HAP-1 (cell line): ENCODE measurements at regions not wholly inside any gene's neighbourhood (a gene's known extent, or its start where the extent isn't known, plus 50 kb on each side); places are given as distances from the start of the nearest gene placed in this dataset.
A peak's percentile ranks its signal among the peaks of the same experiment; 100 is the strongest.

Source experiments
- DNase-seq, 2 experiments: peaks; one replicate each; pipeline ENCODE4 v3.0.0-alpha.2; 2016 to 2020; ENCODE audit warnings: low spot score in 2 of 2
- H3K27me3 ChIP-seq: fragments of 250-450 bp; sonication (Bioruptor Pico); 2 replicates; pipeline ENCODE4 v1.5.1; 2020; ENCODE audit warnings: low read depth, mild to moderate bottlenecking, moderate library complexity
- H3K36me3 ChIP-seq: fragments of 250-450 bp; sonication (Bioruptor Pico); replicated peaks from 2 replicates; pipeline ENCODE4 v1.5.1; 2020; ENCODE audit warnings: mild to moderate bottlenecking
- H3K4me1 ChIP-seq: fragments of 250-450 bp; sonication (Bioruptor Pico); 2 replicates; pipeline ENCODE4 v1.5.1; 2020; ENCODE audit warnings: mild to moderate bottlenecking
- H3K4me3 ChIP-seq: fragments of 250-450 bp; sonication (Bioruptor Pico); 2 replicates; pipeline ENCODE4 v1.5.1; 2020; ENCODE audit warnings: mild to moderate bottlenecking, moderate library complexity
- H3K9me3 ChIP-seq: fragments of 250-450 bp; sonication (Bioruptor Pico); 2 replicates; pipeline ENCODE4 v1.5.1; 2020; ENCODE audit warnings: mild to moderate bottlenecking, moderate library complexity
- in situ Hi-C: fragments of 300-500 bp; cut with MboI; formaldehyde crosslinking; loops from 3 replicates; pipeline ENCODE4 v1.14.3; 2020; ENCODE audit warnings: low sequenced_read_pairs, inconsistent platforms, mixed read lengths

- no peaks in the 10 kb centered on the region; the same call in 1 of the 2 replicates for H3K4me1 ChIP-seq
- H3K27me3 ChIP-seq: no peaks in the 10 kb centered on the region
- no peaks in the 10 kb centered on the region for H3K36me3 ChIP-seq
- DNase-seq: no peak
- no peak overlapping the region for H3K4me3 ChIP-seq
- no peaks in the 10 kb centered on the region for H3K9me3 ChIP-seq
- in situ Hi-C loops: loop anchor here (10.0 kb wide), 2 partner anchors 202 to 338 kb away; partner anchors contain the start of gene LHFPL6
Observed at GRCh38 chr13:39266426-39266825, 228.2 kb downstream of the NHLRC3 start.

GRCh38 chr13:39268398-39268797 is 230.1 kb downstream of the NHLRC3 start:
- H3K4me3 ChIP-seq: no peak overlapping the region
- H3K36me3 ChIP-seq: no peaks in the 10 kb centered on the region
- DNase-seq: no peak
- in situ Hi-C loops: loop anchor here (10.0 kb wide), 2 partner anchors 204 to 336 kb away; partner anchors contain the start of gene LHFPL6
- H3K4me1 ChIP-seq: no peaks in the 10 kb centered on the region; the same call in 1 of the 2 replicates
- no peaks in the 10 kb centered on the region for H3K9me3 ChIP-seq
- H3K27me3 ChIP-seq: no peaks in the 10 kb centered on the region

- in situ Hi-C loops: loop anchor here (10.0 kb wide), 2 partner anchors 204 to 336 kb away; partner anchors contain the start of gene LHFPL6
- Histone ChIP-seq H3K27me3 (no peaks in the 10 kb centered on the region), H3K4me1 (peaks cover 2% of the 10 kb centered on the region), H3K36me3 (no peaks in the 10 kb centered on the region), H3K4me3 (no peak overlapping the region), H3K9me3 (no peaks in the 10 kb centered on the region)
- DNase-seq: no peak
Observed at GRCh38 chr13:39269004-39269403, 230.7 kb downstream of the NHLRC3 start.

- Histone ChIP-seq H3K27me3 (no peaks in the 10 kb centered on the region), H3K4me3 (no peak overlapping the region), H3K36me3 (no peaks in the 10 kb centered on the region), H3K4me1 (peaks cover 6% of the 10 kb centered on the region), H3K9me3 (no peaks in the 10 kb centered on the region)
- in situ Hi-C loops: loop anchor here (10.0 kb wide), 2 partner anchors 205 to 335 kb away; partner anchors contain the start of gene LHFPL6
- DNase-seq: no peak
Observed at GRCh38 chr13:39269411-39269810, 231.2 kb downstream of the NHLRC3 start.

DNA sequence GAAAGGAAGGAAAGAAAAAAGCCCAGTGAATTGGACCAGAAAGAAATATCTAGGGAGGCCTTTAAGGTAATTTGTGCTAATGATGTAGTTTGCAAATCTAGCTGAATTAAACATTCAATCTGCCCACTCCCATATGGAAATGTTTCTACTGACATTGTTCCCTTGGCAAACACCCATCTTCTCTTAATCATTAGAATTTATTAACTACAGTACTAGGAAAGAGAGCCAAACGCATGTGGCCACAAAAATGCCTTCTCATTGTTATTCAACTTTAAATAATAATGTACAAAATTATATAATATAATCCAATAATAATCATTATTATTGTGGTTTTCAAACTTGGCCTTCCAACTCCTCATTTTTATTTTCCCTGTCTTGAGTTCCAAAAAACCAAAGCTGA is 234.7 kb downstream of the NHLRC3 start:
- in situ Hi-C loops: no loop called here
- no peaks in the 10 kb centered on the region for H3K27me3 ChIP-seq
- H3K36me3 ChIP-seq: no peaks in the 10 kb centered on the region
- H3K4me3 ChIP-seq: no peak overlapping the region
- DNase-seq: no peak
- no peaks in the 10 kb centered on the region for H3K9me3 ChIP-seq
- H3K4me1 ChIP-seq: peaks cover 9% of the 10 kb centered on the region

DNA sequence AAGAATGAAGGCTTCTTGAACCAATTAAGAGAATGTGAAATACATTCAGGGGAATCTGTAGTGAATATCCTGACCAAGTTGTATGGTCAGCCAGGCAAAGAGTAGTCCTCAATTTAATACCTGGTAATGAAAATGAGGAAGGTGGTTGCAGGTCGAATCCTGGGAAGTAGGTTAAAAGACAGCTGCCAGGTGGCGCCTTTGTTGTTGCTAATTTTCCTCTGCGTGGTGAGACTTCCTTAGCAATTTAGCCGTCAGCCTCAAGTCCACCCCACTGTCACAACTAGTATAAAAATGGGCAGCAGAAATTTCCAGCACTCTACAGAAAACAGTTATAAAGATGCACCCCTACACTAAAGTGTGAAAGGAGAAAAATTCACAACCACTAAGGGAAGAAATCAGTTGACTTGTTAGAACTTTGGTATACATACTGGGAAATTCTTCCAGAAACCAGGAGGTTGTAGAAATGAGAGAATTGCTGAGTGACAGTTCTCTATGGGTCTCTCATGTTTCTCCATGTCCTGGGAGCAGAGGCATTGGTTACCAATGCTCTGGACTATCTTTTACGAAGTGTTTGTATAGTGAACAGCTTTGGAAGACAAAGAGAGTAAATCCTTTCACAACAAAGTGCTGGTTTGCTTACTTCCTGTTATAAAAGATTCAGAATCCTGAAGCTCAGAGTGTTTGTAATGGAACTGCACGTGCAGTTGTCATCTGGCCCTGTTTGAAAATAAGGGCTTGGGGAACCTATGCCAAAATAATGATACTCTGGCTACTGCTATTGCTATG is 235.9 kb downstream of the NHLRC3 start:
- H3K36me3 ChIP-seq: no peaks in the 10 kb centered on the region
- in situ Hi-C loops: no loop called here
- no peak overlapping the region for H3K4me3 ChIP-seq
- DNase-seq: peak; percentile 24 to 42
- no peaks in the 10 kb centered on the region for H3K9me3 ChIP-seq
- H3K4me1 ChIP-seq: peaks cover 9% of the 10 kb centered on the region
- H3K27me3 ChIP-seq: no peaks in the 10 kb centered on the region

DNA sequence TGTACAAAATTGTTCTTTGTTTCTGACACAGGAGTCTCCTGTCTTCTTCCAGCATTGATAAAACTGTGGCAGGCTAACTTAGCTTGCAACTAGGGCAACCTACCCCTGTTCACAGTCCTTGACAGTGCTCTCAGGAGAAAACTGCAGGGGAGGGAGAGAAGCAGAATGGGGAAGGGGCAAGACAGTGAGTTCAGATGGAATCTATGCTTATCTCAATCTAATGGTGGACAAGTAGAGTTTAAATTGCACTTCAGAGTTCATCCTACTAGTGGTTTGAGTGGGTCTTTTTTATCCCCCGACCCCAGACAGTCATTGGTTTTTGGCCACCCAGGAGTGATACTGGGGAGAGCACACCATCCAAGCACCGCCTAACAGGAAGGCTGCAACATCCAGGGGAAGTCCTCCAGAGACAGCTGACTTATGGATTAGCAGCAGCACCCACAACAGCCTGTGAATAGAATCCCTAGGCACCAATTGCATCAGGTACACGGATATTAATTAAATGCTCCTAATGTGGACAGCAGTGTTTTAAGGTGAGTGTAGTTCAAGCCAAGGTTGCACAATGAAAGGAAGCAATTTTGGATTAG is 236.6 kb downstream of the NHLRC3 start:
- in situ Hi-C loops: no loop called here
- Histone ChIP-seq H3K36me3 (no peaks in the 10 kb centered on the region), H3K4me1 (peaks cover 9% of the 10 kb centered on the region), H3K9me3 (no peaks in the 10 kb centered on the region), H3K27me3 (no peaks in the 10 kb centered on the region), H3K4me3 (no peak overlapping the region)
- DNase-seq: no peak

GRCh38 chr13:39279077-39279476 is 240.8 kb downstream of the NHLRC3 start:
- Histone ChIP-seq H3K9me3 (no peaks in the 10 kb centered on the region), H3K36me3 (no peaks in the 10 kb centered on the region), H3K4me3 (no peak overlapping the region), H3K27me3 (no peaks in the 10 kb centered on the region), H3K4me1 (peaks cover 14% of the 10 kb centered on the region)
- DNase-seq: no peak
- in situ Hi-C loops: no loop called here

- H3K9me3 ChIP-seq: no peaks in the 10 kb centered on the region
- H3K36me3 ChIP-seq: no peaks in the 10 kb centered on the region
- peaks cover 7% of the 10 kb centered on the region for H3K4me1 ChIP-seq
- H3K4me3 ChIP-seq: no peak overlapping the region
- no peaks in the 10 kb centered on the region for H3K27me3 ChIP-seq
- in situ Hi-C loops: no loop called here
- peak in 1 of 2 experiments; percentile 29 for DNase-seq
Observed at GRCh38 chr13:39281539-39282150, 243.4 kb downstream of the NHLRC3 start.

DNA sequence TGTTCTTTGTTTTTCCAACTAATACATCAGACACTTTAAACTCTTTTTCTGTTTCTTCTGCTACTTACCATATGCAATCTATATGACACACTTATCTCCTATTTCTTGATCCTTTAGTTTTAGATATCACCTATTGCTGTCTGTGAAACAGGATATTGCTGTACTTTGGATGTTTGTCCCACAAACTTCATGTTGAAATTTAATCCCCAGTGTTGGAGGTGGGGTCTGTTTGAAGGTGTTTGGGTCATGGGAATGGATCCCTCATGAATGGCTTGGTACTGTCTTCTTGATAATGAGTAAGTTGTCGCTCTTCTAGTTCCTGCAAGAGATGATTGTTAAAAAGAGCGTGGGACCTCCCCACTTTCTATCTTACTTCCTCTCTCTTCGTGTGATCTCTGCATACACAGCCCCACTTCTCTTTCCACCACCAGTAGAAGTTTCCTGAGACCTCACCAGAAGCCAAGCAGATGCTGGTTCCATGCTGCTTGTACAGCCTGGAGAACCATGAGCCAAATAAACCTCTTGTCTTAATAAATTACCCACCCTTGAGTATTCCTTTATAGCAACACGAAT is 244.2 kb downstream of the NHLRC3 start:
- DNase-seq: no peak
- Histone ChIP-seq H3K27me3 (no peaks in the 10 kb centered on the region), H3K36me3 (no peaks in the 10 kb centered on the region), H3K9me3 (0 out of 2 replicates have a peak, but pooled peaks cover 2% of the 10 kb centered on the region), H3K4me3 (no peak overlapping the region), H3K4me1 (peaks cover 7% of the 10 kb centered on the region)
- in situ Hi-C loops: no loop called here

DNA sequence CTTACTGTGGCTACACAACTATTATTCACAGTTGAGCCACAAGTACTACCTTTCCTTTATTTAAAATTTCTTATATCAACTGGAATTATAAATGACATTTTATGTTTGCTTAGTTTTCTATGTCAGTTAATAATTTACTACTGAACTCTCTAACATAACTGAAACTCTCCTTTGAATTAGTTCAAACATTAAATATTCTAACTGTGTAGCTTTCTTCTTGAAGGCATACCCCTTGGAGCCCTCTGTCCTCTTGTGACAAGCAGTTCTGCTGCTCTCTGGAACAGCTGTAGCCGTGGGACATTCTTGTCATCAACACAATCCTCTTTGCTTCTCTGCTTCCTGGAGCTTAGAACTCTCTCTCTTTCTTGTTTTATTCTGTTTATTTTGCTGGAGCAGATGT is 244.8 kb downstream of the NHLRC3 start:
- Histone ChIP-seq H3K4me3 (no peak overlapping the region), H3K27me3 (no peaks in the 10 kb centered on the region), H3K4me1 (peaks cover 7% of the 10 kb centered on the region), H3K9me3 (0 out of 2 replicates have a peak, but pooled peaks cover 2% of the 10 kb centered on the region), H3K36me3 (no peaks in the 10 kb centered on the region)
- in situ Hi-C loops: no loop called here
- no peak for DNase-seq

DNA sequence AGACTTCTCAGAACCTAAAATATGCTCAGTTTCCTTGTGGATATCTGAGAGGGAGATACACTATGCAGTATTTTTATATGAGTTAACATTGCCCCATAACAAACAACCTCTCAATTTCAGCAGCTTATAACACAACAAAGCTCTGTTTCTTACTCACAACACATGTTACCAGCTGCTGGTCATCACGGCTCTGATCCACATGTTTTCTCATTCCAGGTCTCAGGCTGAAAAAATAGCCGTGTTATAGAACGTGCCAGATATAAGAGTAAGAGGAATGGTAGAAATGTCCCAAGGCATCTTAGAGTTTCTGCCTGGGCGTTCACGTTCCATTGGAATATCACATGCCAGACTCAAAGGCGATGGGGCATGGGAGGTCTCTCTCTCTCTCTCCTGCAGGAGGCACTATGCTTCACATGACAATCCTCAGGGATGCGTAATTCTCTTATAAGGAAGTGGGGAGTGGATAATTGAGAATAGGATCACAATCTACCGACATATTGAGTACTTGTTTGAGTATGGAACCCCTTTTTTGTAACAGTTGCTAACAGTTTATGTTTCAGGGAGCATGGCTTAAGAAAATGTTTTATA is 246.6 kb downstream of the NHLRC3 start:
- in situ Hi-C loops: no loop called here
- H3K4me1 ChIP-seq: peaks cover 7% of the 10 kb centered on the region
- no peak for DNase-seq
- 0 out of 2 replicates have a peak, but pooled peaks cover 2% of the 10 kb centered on the region for H3K9me3 ChIP-seq
- H3K27me3 ChIP-seq: no peaks in the 10 kb centered on the region
- no peak overlapping the region for H3K4me3 ChIP-seq
- no peaks in the 10 kb centered on the region for H3K36me3 ChIP-seq
